ENCODE measurements at regions not wholly inside any gene's neighbourhood (a gene's known extent, or its start where the extent isn't known, plus 50 kb on each side); places are given as distances from the start of the nearest gene placed in this dataset.

DNA sequence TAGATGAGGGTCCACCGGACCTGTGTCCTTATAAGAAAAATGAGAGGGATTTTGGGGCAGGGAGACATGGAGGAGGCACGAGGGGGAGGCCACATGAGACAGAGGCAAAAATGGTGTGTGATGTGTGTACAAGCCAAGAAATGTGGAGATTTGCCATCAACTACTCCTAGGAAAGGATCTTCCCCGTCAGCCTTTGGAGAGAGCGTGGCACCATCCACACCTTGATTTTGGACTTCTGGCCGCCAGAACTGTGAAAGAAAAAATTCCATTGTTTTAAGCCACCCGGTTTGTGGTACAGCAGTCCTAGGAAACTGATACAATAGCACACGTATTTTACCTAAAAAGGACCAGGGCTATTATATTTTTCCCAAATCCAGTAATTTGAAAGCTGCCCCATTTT, 829.0 kb upstream of the SALL3 start:
- DNase-seq (ENCODE audit: low read depth) = no peak
- TF ChIP-seq, protein P1, sequence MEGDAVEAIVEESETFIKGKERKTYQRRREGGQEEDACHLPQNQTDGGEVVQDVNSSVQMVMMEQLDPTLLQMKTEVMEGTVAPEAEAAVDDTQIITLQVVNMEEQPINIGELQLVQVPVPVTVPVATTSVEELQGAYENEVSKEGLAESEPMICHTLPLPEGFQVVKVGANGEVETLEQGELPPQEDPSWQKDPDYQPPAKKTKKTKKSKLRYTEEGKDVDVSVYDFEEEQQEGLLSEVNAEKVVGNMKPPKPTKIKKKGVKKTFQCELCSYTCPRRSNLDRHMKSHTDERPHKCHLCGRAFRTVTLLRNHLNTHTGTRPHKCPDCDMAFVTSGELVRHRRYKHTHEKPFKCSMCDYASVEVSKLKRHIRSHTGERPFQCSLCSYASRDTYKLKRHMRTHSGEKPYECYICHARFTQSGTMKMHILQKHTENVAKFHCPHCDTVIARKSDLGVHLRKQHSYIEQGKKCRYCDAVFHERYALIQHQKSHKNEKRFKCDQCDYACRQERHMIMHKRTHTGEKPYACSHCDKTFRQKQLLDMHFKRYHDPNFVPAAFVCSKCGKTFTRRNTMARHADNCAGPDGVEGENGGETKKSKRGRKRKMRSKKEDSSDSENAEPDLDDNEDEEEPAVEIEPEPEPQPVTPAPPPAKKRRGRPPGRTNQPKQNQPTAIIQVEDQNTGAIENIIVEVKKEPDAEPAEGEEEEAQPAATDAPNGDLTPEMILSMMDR (IDR thresholded peaks at IDR 0.05; ENCODE audit: low read length, missing control alignments) = no peak
- H3K4me3 ChIP-seq (replicated peaks; ENCODE audit: low read depth, low read length) = no peak overlapping the region

DNA sequence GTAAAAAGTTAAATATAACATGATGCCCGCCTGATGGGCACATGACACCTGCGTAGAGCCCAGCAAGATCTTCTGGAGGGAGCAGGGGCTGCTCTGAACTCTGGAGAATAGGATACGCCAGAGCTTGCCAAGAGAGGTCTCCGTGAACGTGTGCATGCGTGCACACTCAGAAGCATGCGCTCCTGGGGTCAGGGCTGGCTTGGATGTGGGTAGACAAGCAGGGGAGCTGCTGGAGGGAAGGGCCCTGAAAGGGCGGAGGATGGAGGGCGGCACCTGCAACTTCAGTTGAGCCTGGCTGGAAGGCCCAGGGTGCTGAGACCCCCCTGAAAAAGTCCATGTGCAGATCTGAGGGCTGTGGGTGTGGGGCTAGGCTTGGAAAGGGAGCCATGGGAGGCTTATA, 828.4 kb upstream of the SALL3 start:
- no peak for DNase-seq (ENCODE audit: low read depth)
- H3K4me3 ChIP-seq (replicated peaks; ENCODE audit: low read depth, low read length) = no peak overlapping the region
- TF ChIP-seq, protein P1 (IDR thresholded peaks at IDR 0.05; ENCODE audit: low read length, missing control alignments) = no peak

DNA sequence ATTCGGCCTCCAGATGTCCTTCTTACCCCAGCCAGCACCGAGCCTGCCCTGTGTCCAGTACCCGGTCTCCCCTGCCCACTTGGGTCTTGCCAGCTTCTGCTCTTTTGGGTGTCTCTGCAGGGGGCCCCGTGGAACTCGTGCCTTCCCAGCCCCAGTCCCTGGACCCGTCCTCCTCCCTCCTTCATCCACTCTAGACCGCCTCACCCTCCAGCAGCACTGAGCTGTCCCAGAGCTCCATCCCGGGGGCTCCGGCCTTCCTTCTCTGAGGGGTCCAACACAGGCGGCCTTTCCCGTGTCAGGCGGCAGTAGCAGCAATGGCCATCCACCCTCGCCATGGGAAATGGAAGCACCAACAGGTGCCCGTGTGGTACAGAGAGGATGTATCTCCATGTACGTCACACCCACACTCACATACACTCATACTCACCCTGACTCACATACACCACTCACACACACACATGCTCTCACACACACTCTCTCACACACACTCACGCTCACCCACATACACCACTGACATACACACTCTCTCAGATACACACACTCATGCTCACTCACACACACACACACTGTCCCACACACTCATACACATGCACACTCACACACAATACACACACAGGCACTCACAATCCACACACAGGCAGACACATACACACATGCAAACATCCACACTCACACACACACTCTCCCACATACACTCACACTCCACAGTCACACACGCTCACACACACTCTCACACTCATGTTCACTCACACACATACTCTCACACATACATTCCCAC, 827.5 kb upstream of the SALL3 start:
- H3K4me3 ChIP-seq (replicated peaks; ENCODE audit: low read depth, low read length) = no peak overlapping the region
- TF ChIP-seq, protein P1 (IDR thresholded peaks at IDR 0.05; ENCODE audit: low read length, missing control alignments) = no peak
- no peak for DNase-seq (ENCODE audit: low read depth)

DNA sequence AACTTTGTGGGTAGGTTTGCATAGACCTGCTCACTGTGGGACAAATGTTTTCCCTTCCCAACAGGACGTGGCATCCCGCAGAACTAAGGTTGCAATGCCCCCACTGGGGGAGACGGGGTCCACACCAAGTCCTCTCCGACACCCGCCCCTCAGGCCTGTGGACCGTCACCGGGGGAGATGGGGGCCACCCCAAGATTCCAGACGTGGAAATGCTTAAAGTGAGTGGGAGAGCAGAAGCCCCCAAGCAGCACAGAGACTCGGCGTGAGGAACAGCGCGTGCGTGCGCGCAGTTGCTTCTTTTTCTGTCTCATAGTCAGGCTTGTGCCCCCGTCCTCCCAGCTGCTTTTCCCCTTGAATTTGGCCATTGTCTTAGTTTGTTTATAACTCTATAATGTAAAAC, 826.3 kb upstream of the SALL3 start:
- DNase-seq (ENCODE audit: low read depth) = no peak
- TF ChIP-seq, protein P1 (IDR thresholded peaks at IDR 0.05; ENCODE audit: low read length, missing control alignments) = no peak
- no peak overlapping the region for H3K4me3 ChIP-seq (replicated peaks; ENCODE audit: low read depth, low read length)

DNA sequence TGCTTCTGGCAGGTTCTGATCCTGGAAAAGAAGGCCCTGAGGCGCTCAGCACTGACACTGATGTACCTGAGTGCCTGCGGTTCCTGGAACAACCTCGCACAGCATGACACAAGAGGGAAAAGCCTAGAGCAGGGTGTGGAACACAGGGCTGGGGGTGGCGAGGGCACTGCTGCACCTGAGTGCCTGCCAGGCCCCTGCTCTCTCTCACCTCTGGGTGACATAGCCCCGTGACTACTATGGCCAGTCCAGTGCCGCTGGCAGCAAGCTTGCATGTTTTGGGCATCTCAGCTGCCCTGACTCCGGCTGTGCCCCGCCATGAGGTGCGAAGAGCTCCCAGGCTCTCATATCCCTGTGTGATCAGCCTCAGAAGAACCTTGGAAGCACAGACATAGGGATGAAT, 825.2 kb upstream of the SALL3 start:
- TF ChIP-seq, protein P1 (IDR thresholded peaks at IDR 0.05; ENCODE audit: low read length, missing control alignments) = no peak
- H3K4me3 ChIP-seq (replicated peaks; ENCODE audit: low read depth, low read length) = no peak overlapping the region
- DNase-seq (ENCODE audit: low read depth) = no peak

DNA sequence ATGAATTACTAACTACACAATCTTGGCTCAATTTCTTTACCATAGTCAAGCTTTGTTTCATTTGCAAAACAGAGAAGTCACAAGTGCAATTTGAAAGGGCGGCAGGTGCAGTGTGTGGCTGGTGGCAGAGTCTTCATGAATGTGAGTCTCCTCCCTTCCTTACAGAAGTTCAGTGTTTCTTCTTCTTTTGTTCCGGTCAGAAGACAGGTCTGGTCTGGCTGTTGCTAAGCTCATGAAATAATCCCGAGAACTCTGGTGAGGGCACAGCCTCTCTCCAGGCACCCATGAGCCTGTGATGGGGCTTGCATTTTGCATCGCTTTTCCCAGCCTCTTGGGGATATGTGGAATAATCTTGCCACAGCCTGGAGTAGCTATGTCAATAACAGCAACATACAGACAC, 824.8 kb upstream of the SALL3 start:
- H3K4me3 ChIP-seq (replicated peaks; ENCODE audit: low read depth, low read length) = no peak overlapping the region
- TF ChIP-seq, protein P1 (IDR thresholded peaks at IDR 0.05; ENCODE audit: low read length, missing control alignments) = no peak
- DNase-seq (ENCODE audit: low read depth) = no peak

DNA sequence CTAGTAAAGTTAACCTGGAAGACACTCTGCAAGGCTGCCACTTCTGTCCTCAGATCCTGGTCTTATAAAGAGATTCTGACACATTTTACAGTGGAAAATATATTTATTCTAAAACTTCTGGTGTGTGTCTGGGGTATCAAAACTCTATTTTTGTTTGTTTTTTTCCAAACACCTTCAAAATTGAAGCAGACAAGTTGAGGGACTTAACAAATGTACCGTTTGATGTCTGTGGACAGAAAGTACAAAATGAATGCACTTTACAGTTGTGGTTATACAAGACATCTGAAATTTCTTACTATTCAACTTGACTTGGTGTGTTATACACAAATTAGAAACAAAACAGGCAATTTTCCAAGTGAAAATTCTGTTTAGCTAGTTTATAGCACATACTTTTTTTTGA, 823.2 kb upstream of the SALL3 start:
- no peak for DNase-seq (ENCODE audit: low read depth)
- TF ChIP-seq, protein P1 (IDR thresholded peaks at IDR 0.05; ENCODE audit: low read length, missing control alignments) = no peak
- H3K4me3 ChIP-seq (replicated peaks; ENCODE audit: low read depth, low read length) = no peak overlapping the region

All from fibroblast of pulmonary artery (primary cell).